Testis (tissue), 2 donors: ENCODE measurements at regions not wholly inside any gene's neighbourhood (a gene's known extent, or its start where the extent isn't known, plus 50 kb on each side); places are given as distances from the start of the nearest gene placed in this dataset.

Experiments used
- CTCF ChIP-seq, 3 experiments: fragments of 450-650 bp in 2 of 3; fragments of 200-600 bp in 1 of 3; sonication (generic) in 1 of 3; IDR thresholded peaks; one replicate each; pipeline ENCODE4 v1.5.1; 2016 to 2019; ENCODE audit warnings: antibody characterized with exemption in 3 of 3, mild to moderate bottlenecking in 2 of 3, moderate library complexity in 1 of 3
- POLR2A ChIP-seq: fragments of 450-650 bp; IDR thresholded peaks from one replicate; pipeline ENCODE4 v1.6.1; 2017; ENCODE audit warnings: antibody characterized with exemption, mild to moderate bottlenecking, moderate library complexity

DNA sequence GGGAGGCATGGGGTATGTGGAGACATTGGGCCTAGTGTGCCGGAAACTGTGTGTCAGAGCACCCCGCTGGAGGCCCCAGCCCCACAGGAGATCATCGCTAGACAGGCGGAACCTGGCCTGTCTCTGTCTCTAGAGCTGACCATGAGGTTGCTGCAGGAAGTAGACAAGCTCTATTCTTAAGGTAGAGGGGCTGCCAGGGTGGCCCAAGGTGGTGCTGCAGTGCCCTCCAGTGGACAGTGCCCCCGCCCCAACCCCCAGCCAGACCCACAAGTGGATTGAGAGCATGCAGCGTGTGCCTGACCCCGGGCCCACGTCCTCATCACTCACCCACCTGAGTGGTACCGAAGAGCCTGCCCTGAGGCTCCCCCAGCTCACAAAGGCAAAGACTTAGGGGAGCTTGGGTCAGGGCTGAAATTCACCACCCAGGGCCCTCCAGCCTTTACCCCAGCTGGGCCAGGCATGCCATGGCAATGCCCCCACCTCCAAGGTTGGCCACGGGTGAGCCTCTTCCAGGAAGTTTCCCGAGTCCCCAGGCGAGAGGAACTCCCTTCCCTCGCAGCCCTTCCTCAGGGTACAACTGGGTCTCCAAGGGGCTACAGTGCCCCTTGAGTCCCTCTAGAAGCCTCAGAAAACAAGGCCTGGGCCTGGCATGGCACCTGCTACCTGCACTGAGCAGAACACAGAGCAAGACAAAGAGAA lies 155.0 kb downstream of the TTC32 start:
- TF ChIP-seq CTCF (IDR thresholded peaks at IDR 0.05) (no peak), POLR2A (no peak)
